ENCODE measurements at regions not wholly inside any gene's neighbourhood (a gene's known extent, or its start where the extent isn't known, plus 50 kb on each side); places are given as distances from the start of the nearest gene placed in this dataset.

DNA sequence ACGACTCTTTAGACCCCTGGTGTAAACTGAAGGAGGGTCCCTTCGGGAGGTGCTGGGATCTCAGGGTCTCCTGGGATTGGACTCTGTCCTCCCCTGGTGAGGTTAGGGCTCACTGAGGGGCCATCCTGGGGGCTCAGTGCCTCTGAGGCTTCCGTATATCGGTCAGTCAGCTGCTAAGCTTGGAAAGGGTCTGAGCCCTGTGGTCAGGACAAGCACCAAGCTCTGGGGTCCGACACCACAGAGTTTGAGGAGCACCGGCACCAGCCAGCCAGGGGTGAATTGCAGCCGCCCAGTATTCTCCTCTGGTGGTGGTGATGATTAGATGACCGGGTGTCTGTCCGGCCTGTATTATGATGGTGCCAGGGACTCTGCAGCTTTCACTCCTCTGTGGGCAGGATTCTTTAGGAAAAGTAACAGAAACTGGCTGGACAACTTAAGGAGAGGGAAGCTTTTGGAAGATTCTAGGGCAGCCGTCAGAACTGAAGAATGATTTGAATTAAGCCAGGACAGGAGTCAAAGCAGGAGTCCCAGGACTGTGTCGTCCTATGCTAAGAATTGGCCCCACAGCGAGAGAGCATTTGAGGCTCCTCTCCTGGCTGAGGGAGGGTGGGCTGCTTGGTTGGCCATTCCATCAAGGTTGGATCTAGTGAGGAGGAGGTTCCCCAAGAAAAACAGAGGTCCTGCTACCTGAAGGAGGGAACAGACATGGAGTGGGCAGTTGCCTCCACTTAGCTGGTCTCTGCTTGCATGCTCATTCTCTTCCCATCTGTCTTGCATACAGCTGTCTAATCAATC, 158.6 kb upstream of the HS6ST1 start:
- no peaks in the 10 kb centered on the region for H3K36me3 Mint-ChIP-seq
- no peak overlapping the region for H3K27ac Mint-ChIP-seq
- no peaks in the 10 kb centered on the region for H3K27me3 Mint-ChIP-seq (ENCODE audit: low read depth)
- TF ChIP-seq ZNF263 (CRISPR knock-in tag; IDR thresholded peaks at IDR 0.05; ENCODE audit: low read depth), result no peak
- TF ChIP-seq, protein P1, sequence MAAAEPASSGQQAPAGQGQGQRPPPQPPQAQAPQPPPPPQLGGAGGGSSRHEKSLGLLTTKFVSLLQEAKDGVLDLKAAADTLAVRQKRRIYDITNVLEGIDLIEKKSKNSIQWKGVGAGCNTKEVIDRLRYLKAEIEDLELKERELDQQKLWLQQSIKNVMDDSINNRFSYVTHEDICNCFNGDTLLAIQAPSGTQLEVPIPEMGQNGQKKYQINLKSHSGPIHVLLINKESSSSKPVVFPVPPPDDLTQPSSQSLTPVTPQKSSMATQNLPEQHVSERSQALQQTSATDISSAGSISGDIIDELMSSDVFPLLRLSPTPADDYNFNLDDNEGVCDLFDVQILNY (CRISPR knock-in tag; IDR thresholded peaks at IDR 0.05), result no peak
- TF ChIP-seq, protein P2, sequence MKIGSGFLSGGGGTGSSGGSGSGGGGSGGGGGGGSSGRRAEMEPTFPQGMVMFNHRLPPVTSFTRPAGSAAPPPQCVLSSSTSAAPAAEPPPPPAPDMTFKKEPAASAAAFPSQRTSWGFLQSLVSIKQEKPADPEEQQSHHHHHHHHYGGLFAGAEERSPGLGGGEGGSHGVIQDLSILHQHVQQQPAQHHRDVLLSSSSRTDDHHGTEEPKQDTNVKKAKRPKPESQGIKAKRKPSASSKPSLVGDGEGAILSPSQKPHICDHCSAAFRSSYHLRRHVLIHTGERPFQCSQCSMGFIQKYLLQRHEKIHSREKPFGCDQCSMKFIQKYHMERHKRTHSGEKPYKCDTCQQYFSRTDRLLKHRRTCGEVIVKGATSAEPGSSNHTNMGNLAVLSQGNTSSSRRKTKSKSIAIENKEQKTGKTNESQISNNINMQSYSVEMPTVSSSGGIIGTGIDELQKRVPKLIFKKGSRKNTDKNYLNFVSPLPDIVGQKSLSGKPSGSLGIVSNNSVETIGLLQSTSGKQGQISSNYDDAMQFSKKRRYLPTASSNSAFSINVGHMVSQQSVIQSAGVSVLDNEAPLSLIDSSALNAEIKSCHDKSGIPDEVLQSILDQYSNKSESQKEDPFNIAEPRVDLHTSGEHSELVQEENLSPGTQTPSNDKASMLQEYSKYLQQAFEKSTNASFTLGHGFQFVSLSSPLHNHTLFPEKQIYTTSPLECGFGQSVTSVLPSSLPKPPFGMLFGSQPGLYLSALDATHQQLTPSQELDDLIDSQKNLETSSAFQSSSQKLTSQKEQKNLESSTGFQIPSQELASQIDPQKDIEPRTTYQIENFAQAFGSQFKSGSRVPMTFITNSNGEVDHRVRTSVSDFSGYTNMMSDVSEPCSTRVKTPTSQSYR (CRISPR knock-in tag; IDR thresholded peaks at IDR 0.05), result no peak
- TF ChIP-seq RORB (CRISPR knock-in tag; IDR thresholded peaks at IDR 0.05), result no peak
- TF ChIP-seq PRRX2 (CRISPR knock-in tag; IDR thresholded peaks at IDR 0.05), result no peak
- TF ChIP-seq ZNF138 (CRISPR knock-in tag; conservative IDR thresholded peaks at IDR 0.05), result no peak
- TF ChIP-seq ARID4B (CRISPR knock-in tag; IDR thresholded peaks at IDR 0.05; ENCODE audit: borderline replicate concordance), result no peak
- no peak for TF ChIP-seq MYBL2 (CRISPR knock-in tag; IDR thresholded peaks at IDR 0.05)
- TF ChIP-seq, protein P3, sequence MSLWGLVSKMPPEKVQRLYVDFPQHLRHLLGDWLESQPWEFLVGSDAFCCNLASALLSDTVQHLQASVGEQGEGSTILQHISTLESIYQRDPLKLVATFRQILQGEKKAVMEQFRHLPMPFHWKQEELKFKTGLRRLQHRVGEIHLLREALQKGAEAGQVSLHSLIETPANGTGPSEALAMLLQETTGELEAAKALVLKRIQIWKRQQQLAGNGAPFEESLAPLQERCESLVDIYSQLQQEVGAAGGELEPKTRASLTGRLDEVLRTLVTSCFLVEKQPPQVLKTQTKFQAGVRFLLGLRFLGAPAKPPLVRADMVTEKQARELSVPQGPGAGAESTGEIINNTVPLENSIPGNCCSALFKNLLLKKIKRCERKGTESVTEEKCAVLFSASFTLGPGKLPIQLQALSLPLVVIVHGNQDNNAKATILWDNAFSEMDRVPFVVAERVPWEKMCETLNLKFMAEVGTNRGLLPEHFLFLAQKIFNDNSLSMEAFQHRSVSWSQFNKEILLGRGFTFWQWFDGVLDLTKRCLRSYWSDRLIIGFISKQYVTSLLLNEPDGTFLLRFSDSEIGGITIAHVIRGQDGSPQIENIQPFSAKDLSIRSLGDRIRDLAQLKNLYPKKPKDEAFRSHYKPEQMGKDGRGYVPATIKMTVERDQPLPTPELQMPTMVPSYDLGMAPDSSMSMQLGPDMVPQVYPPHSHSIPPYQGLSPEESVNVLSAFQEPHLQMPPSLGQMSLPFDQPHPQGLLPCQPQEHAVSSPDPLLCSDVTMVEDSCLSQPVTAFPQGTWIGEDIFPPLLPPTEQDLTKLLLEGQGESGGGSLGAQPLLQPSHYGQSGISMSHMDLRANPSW (CRISPR knock-in tag; conservative IDR thresholded peaks at IDR 0.05; ENCODE audit: low read depth), result no peak
- TF ChIP-seq, protein P4, sequence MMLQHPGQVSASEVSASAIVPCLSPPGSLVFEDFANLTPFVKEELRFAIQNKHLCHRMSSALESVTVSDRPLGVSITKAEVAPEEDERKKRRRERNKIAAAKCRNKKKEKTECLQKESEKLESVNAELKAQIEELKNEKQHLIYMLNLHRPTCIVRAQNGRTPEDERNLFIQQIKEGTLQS (CRISPR knock-in tag; conservative IDR thresholded peaks at IDR 0.05), result no peak
- TF ChIP-seq NFATC4 (CRISPR knock-in tag; IDR thresholded peaks at IDR 0.05), result no peak
- TF ChIP-seq, protein P5, sequence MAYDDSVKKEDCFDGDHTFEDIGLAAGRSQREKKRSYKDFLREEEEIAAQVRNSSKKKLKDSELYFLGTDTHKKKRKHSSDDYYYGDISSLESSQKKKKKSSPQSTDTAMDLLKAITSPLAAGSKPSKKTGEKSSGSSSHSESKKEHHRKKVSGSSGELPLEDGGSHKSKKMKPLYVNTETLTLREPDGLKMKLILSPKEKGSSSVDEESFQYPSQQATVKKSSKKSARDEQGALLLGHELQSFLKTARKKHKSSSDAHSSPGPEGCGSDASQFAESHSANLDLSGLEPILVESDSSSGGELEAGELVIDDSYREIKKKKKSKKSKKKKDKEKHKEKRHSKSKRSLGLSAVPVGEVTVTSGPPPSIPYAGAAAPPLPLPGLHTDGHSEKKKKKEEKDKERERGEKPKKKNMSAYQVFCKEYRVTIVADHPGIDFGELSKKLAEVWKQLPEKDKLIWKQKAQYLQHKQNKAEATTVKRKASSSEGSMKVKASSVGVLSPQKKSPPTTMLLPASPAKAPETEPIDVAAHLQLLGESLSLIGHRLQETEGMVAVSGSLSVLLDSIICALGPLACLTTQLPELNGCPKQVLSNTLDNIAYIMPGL (CRISPR knock-in tag; IDR thresholded peaks at IDR 0.05), result no peak
- TF ChIP-seq NR2C2 (CRISPR knock-in tag; IDR thresholded peaks at IDR 0.05), result no peak
- TF ChIP-seq, protein P6, sequence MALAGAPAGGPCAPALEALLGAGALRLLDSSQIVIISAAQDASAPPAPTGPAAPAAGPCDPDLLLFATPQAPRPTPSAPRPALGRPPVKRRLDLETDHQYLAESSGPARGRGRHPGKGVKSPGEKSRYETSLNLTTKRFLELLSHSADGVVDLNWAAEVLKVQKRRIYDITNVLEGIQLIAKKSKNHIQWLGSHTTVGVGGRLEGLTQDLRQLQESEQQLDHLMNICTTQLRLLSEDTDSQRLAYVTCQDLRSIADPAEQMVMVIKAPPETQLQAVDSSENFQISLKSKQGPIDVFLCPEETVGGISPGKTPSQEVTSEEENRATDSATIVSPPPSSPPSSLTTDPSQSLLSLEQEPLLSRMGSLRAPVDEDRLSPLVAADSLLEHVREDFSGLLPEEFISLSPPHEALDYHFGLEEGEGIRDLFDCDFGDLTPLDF (CRISPR knock-in tag; IDR thresholded peaks at IDR 0.05), result no peak
- no peak for TF ChIP-seq FOXK1 (CRISPR knock-in tag; IDR thresholded peaks at IDR 0.05)
- TF ChIP-seq, protein P7, sequence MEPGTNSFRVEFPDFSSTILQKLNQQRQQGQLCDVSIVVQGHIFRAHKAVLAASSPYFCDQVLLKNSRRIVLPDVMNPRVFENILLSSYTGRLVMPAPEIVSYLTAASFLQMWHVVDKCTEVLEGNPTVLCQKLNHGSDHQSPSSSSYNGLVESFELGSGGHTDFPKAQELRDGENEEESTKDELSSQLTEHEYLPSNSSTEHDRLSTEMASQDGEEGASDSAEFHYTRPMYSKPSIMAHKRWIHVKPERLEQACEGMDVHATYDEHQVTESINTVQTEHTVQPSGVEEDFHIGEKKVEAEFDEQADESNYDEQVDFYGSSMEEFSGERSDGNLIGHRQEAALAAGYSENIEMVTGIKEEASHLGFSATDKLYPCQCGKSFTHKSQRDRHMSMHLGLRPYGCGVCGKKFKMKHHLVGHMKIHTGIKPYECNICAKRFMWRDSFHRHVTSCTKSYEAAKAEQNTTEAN (CRISPR knock-in tag; IDR thresholded peaks at IDR 0.05), result no peak
- ChIA-PET POLR2A (no interaction called here), CTCF (no interaction called here)
- H3K4me3 Mint-ChIP-seq, result no peak overlapping the region
- peaks cover 4% of the 10 kb centered on the region for H3K4me1 Mint-ChIP-seq
- H3K9me3 Mint-ChIP-seq, result peaks cover 3% of the 10 kb centered on the region; the same call in 1 of the 2 replicates
- ATAC-seq (no peak), DNase-seq (ENCODE audit: low spot score) (no peak)
